Kasumi-1 (cell line): ENCODE measurements at regions not wholly inside any gene's neighbourhood (a gene's known extent, or its start where the extent isn't known, plus 50 kb on each side); places are given as distances from the start of the nearest gene placed in this dataset.

ENCODE experiments used
- DNase-seq, 2 experiments: peaks; one replicate each; lab custom pipeline; 2025; lab: John Stamatoyannopoulos, UW

DNA sequence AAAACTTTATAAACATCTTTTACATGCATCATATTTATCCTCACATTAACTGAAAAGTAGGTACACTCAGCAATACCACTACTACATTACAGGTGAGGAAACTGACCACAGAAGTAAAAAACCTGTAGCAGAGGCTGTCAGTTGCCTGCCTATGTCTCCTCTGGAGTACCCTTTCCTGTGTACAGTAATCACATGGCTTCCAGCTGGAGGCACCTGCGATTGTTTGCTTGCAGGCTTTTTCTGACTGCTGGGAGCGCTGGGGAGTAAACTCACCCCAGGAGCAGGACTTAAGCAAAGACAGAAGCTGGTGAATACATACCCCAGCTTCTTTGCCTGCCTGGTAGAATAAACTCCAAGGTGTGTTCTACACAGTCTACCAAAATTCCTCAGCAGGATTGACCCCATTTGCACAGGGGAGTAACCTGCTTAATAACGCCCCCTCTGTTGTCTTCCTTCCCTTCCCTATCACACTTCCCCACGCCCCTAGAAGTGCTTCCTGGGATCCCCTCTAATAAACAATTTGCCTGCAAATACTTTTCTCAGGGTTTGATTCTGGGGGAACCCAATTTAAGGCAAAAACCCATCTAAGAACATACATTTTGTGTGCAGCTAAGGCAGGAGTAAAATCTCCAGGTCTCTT, 138.9 kb downstream of the PTH2R start:
- no peak for DNase-seq

DNA sequence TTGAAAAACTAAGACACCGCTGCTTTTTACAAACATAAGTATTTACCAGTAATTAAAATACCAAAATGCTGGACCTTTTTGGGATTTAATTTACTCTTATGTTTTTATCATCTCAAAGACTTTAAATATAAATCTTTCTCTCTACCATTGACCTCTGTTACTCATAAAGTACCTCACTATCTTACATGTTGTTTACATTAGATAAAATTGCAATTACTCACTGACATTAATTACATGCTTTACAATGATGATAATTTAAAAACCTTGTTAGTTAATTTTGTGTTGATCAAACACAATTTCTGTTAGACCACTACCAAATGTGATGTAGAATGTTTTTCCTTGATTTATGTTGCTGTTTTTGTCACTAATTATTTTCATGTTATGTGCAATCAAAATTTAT, 139.5 kb downstream of the PTH2R start:
- no peak for DNase-seq

DNA sequence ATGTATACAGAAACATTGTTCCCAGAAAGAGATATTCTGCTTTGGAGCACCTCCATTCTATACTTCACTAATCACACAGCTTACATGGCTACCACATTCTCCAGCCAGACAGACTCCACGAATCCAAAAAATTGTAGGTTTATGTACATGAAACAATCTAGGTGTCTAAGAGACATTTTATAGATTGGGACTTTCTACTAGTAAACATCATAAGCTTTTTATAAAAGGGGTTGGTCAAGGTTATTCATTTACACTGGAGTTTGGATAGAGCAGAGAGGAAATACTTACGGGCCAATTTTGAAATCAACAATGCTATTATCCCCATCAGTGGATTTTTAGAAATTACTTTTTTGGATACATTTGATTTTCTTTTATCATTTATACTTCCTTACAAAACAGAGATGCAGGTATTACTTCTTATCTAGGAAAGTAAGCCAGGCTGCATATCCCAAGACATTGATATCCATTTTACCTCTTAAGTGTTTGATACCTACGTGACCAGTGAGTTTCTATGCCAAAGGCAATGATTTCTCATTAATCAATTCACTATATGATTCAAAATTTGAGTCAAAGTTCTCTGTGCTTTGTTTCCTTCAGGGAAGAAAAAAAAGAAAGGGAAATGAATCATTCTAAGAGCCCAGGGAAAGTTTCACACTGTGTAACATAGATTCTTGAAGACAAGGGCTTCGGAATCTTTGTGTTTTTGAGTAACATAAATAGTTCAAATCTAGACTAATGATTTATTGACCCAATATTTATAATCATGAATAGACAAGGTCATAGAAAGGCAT, 140.5 kb downstream of the PTH2R start:
- DNase-seq, result no peak

DNA sequence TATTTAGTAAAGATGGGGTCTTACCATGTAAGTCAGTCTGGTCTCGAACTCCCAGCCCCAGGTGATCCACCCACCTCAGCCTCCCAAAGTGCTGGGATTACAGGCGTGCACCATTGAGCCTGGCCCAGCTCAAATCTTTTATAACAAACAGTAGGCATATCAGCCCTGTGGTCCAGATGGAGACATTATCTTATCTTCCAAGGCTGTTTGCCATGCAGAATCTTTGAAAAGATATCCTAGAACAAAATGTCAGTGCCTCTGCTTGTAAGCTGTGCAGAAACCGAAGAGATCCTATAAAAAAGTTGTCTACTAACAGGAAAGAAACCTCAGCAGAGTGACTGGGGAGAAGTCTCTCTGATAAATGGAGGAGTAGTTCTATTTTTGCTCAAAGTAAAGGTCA, 142.1 kb downstream of the PTH2R start:
- no peak for DNase-seq

DNA sequence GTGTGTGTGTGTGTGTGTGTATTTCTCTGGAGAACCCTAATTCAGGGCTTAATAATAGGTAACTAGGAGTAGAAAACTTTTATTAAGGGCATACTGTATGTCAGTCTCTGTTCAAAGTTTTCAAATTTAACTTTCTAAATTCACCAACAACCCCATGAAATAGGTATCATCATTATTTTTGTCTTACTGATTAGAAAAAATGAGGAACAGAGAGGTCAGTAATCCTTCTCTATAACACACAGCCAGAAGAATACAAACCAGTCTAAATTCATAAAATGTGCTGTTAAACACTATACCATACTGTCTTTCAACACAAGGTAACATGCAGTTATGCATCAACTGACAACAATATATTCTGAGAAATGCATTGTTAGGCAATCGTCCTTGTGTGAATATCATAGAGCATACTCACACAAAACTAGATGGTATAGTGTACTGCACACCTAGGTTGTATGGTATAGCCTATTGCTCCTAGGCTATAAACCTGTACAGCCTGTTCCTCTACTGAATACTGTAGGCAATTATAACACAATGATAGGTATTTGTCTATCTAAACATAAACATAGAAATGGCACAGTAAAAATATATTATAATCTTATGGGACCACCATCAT, 143.1 kb downstream of the PTH2R start:
- DNase-seq, result no peak

DNA sequence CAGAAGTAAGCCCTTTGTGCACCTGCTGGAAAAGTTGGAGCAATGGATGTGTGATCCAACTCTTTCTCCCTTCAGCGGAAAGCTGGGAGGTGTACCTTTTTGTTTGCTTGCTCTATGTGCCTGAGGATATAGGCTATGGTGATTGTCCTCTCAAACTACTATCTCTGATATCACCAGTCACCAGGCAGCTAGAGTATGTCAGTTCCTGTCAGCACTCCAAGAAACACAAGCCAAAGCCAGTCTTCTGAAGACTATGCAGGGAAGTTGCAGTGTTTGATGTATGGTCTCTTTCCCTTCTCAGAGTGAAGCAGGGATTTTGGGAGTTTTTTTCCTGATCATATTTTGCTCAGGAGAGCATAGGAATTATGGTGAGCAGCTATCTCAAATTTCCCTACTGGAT, 146.4 kb downstream of the PTH2R start:
- DNase-seq, result no peak

DNA sequence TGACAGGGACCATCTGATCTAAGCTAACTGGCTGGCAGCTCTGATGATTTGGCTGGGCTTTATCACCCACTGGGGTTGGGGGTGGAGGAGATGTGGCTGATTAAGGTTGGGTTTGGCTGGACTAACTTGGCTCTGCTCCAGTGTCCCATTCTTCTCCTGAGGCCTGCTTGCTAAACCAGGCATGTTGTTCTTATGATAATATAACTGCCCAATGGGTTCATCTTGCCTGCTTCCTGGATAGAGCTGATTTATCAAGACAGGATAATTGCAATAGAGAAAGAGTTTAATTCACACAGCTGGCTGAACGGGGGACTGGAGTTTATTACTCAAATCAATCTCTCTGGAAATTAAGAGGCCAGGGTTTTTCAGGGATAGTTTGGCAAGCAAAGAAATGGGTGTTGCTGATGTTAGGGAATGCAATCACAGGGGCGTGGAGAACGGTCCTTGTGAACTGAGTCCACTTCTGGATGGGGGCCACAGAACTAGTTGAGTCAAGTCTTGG, 150.4 kb downstream of the PTH2R start:
- no peak for DNase-seq

DNA sequence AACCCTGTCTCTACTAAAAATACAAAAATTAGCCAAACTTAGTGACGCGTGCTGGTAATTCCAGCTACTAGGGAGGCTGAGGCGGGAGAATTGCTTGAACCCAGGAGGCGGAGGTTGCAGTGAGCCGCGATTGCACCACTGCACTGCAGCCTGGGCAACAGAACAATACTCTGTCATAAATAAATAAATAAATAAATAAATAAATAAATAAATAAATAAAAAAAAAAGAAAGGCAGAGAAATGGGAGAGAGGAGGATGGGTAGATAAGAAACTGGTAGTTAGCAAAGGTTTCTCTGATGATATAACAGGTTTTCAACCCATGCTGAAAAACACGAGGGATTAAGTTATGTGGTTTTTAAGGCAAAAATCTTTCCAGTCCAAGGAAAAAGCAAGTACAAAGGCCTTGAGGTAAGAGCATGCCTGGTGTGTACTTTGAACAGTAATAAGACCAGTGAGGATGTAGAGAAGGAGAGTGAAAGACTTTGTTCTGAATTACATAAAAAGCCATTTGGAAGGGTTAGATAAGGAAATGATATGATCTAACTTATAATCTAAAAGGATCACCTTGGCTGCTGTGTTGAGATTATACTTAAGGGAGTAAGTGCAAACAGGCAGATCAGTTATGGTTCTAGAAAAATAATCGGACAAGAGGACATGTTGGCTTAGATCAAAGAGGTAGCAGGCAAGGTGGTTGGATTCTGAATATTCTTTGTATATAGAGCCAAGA, 159.3 kb downstream of the PTH2R start:
- DNase-seq, result no peak

DNA sequence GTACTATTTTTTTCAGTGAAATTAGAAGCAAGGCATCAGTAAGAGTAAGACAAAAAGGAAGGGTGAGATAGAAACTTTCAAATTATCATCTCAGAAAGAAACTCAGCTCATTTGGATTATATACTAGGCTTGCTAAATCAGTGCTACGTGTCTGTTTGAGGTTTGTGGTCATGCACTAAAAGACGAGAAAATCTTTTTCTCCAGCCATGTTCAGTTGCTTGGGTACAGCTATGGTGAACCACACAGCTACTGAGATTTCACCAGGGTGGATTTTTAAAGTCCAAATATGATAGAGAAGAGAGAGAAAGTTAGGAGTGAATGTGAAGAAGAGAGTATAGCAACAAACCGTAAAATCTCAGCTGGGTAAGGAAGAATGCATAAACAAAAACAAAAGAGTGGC, 161.6 kb downstream of the PTH2R start:
- DNase-seq, result no peak

DNA sequence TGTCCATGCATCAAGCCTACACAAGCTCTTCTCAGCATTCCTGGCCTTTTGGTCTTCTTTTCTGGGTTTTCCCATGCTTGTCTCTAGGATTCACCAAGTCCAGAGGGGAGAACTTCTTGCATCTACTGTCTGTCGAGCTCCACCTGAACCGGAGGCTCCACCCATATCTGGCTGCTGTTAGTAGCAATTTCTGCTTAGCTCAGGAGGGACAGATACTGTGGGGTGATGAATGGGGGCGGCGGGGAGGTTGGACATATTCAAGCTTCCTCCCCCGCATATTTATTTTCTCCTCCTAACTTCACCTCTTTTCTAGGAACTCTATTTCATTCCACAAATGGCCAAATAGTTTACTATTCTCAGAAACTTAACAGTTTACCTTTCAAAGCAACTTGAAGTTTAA, 163.5 kb downstream of the PTH2R start:
- no peak for DNase-seq

DNA sequence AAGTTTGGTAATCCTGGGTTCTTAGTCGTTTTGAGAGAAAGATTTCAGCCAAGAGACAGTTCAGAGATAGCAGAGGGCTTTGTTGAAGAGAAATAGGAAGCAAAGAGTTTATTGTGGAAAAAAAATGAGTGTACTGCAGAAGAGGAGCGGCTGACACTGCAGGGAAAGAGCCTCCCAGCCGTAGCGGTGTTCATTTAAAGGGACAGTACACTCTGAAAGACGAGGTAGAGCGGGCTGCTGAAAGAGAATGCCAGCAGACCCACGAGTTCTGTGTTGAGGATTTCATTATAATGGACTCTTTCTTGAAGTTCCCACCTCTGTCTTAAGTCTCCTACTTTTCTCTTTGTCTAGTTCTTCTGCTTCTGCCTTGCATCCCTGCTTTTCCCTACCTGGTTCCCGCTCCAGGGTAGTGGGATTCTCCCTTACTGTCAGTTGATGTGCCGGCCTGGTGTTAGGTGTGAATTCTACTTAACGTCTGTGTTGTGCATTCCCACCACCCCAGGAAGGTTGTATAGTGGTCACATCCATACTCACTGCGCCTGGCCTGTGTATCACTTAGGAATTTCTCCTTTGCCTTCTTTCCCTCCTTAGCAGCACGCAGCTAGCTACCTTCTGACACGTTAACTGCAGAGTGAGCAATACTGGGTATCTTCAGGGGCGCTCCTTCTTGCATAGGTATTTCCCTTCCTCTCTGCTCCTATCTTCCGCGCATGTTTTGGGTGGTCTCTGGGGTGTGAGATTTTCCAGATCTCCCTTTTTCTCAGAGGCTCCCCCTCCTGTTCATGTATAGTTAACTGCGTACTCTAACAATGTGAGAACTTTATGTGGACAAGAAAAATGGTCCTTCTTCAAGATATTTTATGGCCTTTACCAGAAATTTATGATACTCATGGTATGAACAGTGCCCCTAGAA, 164.5 kb downstream of the PTH2R start:
- no peak for DNase-seq

DNA sequence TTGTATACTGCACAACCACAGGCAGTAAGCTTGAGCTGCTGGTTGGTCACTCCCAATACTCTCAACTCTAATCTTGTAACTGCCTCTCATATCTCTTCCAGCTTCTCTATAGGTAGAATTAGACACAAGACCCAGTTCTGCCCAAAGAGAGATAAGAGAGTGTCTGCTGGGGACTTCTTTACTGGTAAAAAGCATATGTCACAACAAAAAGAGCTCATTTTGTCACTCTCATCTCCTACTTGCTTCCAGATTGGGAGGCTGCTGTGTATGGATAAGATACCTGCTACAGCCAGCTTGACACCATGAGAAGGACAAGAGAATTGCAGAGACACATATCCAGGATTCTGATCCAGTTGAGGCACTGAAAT, 165.2 kb downstream of the PTH2R start:
- DNase-seq, result no peak

DNA sequence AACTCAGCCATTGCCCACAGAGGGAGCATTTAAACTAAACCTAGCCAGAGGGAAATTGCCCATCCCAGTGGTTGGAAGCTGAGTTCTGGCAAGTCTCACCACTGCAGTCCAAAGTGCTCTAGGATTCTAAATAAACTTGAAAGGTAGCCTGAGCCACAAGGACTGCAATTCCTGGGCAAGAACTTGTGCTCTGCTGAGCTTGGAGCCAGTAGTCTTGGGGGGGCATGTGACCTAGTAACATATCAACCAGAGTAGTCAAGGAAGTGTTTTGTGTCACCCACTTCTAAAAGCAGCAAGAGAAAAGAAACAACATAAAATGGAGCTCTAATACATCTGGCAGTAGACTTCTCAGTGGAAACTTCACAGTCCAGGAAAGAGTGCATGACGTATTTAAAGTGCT, 167.0 kb downstream of the PTH2R start:
- no peak for DNase-seq

DNA sequence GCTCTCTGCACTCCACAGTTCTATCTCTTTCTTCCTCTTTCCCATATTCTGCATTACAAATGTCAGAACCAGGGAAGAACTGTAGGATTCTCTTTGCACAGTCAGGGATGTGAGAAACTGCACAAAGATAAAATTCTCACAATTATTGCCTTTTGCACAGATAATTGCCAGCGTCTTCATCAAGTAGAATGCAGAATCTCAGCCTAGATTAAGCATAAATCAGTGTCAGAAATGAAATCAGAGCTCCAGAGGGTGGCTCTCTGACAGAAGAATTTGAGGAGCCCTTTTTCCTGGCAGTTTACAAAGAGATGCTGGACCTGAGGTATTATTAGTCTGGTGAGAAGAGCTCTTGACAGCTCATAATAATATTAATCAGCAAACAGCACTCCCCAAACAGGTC, 173.1 kb downstream of the PTH2R start:
- no peak for DNase-seq

DNA sequence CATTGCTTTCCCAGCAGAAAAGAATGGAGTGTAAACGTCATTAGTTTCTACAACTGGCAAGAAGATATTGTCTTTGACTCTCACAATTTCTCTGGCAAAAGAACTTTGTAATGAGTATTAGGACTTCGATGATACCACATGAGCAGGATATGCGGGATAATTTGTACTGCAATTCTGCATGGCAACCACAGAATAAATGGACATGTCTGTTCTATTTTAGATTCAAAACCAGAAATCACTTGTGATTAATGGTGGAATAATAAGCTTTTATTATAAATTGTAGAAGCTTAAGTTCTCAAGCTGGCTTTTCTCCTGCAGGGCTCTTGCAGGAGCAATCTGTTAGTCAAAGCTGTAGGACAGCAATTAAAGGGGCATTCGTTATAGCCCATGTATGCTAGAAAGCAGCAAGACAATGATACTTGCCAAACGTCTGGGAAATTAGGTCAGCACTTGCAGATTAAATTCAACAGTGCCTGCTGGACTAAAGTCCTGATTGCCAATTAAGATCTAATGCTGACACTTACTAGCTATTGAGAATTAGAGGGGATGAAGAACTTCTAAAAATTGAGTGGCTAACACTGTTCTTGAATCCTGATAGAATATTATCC, 177.9 kb downstream of the PTH2R start:
- DNase-seq, result no peak

DNA sequence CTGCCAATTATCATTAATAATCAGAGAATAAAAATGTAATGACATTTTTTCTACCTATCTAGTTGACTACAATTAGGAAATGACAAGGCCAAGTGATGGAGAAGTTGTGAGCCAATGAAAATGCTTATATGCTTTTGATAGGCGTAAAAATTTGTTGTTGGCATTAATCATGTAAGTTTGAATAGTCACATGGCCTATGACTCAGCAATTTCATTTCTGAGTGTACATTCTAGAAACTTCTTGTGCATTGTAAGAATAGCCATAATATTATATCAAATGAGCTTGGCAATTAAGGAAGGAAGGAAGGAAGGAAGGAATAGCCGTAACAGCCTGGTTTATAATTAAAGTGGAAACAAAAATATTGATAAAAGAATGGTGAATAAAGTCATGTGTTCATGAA, 179.9 kb downstream of the PTH2R start:
- DNase-seq, result no peak

DNA sequence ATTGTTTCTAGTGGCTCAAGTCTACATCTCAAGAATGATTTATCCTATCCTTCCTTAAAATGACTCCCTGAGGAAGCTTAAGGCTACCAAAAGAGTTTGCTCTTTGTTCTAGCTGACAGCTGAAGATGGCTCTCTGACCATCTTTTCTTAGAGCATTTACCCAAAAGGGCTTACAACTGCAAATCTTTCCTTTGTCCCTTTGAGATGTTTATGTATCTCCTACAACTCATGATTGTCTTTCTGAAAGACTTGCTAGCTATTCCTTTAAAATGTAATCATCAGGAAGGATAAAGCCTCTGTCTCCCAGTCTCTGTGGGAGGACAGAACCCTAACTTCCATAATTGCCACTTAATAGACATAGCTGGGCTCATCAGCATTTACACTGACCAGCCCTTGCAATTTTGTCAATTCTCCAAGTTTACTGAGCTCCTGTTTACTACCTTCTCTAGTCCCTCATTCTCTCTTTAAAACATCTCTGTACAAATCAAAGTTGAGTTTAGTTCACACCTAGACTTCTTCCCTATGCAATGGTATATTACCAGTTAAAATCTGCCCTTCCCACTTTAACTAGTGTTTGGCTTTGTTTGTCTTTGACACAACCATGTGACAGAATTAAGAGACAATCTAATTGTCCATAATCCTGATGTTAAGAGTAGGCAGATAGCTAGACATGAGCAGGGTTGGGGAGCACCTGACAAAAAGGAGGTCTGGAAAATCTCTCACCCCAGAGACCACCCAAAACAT, 188.2 kb downstream of the PTH2R start:
- DNase-seq, result no peak

DNA sequence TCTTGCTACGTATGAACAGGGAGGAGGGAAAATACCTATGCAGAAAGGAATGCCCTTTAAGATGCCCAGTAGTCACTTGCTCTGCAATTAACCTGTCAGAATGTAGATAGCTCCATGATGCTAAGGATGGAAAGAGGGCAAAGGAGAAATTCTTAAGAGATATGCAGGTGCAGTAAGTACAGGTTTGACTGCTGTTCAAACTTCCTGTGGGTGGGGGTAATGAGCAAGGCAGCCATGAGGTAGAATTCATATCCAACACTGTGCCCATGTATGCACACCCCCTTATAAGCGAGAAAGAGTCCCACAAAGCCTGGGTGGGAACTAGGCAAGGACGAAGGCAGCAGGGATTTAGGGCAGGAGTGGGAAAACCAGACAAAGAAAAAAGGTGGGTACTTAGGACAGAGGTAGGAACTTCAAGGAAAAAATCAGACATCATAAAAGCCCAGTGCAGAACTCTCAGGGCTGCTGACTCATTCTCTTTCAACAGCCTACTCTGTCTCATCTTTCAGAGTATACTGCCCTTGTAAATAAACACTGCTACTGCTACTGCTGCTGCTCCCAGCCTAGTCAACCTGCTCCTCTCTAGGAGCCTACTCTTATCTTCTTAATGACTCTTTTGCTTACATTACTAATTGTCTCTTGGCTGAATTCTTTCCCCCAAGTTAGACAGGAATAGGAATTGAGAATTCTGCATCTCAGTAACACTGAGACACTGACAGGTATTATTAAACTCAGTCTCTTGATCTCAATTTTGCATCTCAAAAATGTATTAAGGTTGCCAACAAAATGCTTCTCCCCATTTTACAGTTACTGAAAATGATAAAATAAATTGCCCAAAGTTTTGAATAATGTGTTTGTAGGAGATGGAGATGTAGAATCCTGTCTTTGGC, 189.0 kb downstream of the PTH2R start:
- no peak for DNase-seq

DNA sequence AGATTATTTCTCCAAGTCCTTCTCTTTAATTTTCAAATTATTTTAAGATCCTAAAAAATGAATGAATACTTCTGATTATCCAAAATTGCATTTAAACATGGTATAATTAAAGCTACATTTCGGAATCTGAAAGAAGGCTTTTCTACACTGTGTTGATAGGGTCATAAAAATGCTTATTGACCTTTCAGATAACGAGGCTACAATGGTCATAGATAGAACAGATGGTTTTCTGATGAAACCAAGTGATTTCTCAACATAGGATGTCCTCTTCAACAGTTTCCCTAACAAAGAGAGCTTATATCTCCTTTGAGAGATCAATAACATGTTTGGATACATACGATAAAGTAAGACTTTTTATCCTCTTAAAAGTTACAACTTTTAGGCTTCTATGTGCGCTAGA, 201.1 kb downstream of the PTH2R start:
- DNase-seq, result no peak
